ENCODE measurements at regions not wholly inside any gene's neighbourhood (a gene's known extent, or its start where the extent isn't known, plus 50 kb on each side); places are given as distances from the start of the nearest gene placed in this dataset.

DNA sequence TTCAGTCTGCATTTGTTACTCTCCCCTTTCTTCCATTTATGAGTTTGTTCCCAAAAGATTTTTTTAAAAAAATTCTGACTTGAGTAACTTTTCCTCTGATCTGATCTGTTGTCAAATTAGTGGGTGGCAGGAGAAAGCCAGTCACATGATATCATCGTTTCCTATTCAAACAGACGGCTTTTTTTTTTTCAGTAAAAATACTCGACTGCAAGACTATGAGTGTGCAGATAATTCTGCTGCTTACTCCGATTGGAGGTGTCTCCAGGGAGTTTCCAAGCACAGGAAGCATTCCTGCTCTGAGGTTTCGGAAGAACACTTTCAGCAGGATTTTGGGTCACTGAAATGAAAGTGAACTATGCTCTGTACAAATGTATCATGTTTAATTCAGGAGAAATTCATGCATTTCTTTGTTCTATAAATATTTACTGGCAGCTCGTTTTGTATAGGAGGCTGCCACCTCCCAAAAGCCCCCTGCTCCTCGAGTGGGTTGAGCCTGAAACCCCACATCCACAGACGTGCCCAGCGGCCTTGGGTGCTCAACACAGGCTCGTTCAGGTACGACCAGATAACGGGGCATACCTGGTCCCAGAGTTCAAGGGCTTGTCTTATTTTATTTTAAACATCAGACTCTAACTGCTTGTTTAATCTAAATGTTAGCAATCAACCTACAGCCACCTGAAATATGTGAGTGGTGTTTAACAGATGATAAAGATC is 126.9 kb upstream of the ZNF516 start:
- Histone ChIP-seq H3K23me2 (ENCODE audit: insufficient read length, low read depth, low read length, poor library complexity, severe bottlenecking) (peaks cover 8% of the 10 kb centered on the region), H3K9me3 (ENCODE audit: control insufficient read depth, low read depth, low read length) (no peaks in the 10 kb centered on the region), H3K18ac (ENCODE audit: insufficient read length, low read depth, low read length) (no peak overlapping the region), H3K27me3 (ENCODE audit: insufficient read depth, low read length) (no peaks in the 10 kb centered on the region), H3K56ac (ENCODE audit: insufficient read length, low read depth, low read length) (no peak overlapping the region), H2AK5ac (ENCODE audit: insufficient read length, low read length) (no peak overlapping the region), H4K5ac (ENCODE audit: insufficient read length, low read depth, low read length) (no peak overlapping the region), H3K14ac (ENCODE audit: insufficient read depth, low read length) (peak overlapping the region; percentile 24; the same call in 1 of the 2 replicates), H4K20me1 (ENCODE audit: control insufficient read depth, insufficient read depth, insufficient read length) (no peaks in the 10 kb centered on the region), H3K4ac (ENCODE audit: low read depth, low read length) (no peak overlapping the region), H3K79me1 (ENCODE audit: insufficient read depth, low read depth, low read length, poor library complexity, severe bottlenecking) (no peaks in the 10 kb centered on the region), H3K9ac (ENCODE audit: extremely low read depth, insufficient read length, low read length) (no peak overlapping the region), H3T11ph (ENCODE audit: low read length) (no peak overlapping the region), H3K4me1 (ENCODE audit: insufficient read depth, low read length) (peaks cover 2% of the 10 kb centered on the region; the same call in 1 of the 2 replicates), H2BK20ac (ENCODE audit: low read depth, low read length, poor library complexity, severe bottlenecking) (no peak overlapping the region), H2AFZ (ENCODE audit: low read length) (no peak overlapping the region), H2BK120ac (ENCODE audit: low read depth, low read length, poor library complexity, severe bottlenecking) (no peak overlapping the region), H2BK12ac (ENCODE audit: insufficient read length, low read depth, low read length) (no peak overlapping the region), H4K91ac (ENCODE audit: insufficient read length, low read depth, low read length) (no peak overlapping the region), H3K79me2 (ENCODE audit: insufficient read depth, low read length) (no peaks in the 10 kb centered on the region), H3K23ac (ENCODE audit: insufficient read length, low read depth, low read length) (no peak overlapping the region), H2BK5ac (ENCODE audit: insufficient read length, low read length) (no peak overlapping the region), H2BK15ac (ENCODE audit: low read depth, low read length) (no peak overlapping the region), H3K4me2 (ENCODE audit: insufficient read depth, insufficient read length, low read length) (peak overlapping the region; percentile 50), H3K27ac (ENCODE audit: insufficient read length, low read depth, low read length) (no peak overlapping the region), H4K8ac (replicated peaks; ENCODE audit: insufficient read length, low read depth, low read length) (no peak overlapping the region)
- Mint-ChIP-seq H3K36me3 (ENCODE audit: insufficient read depth in 1 of 3, low read depth in 3 of 3) (0 out of 7 replicates have a peak, but pooled peaks cover 0 to 4% (median 0%) of the 10 kb centered on the region in 3 experiments), H3K27ac (0 out of 7 replicates have a peak overlapping the region, but pooled peaks of 1 of the 3 experiments have one; percentile 30), H3K4me3 (peak overlapping the region; percentile 67 to 72; a peak in 3 of 5 replicates), H3K4me1 (peaks cover 50 to 53% of the 10 kb centered on the region in 2 experiments), H3K9me3 (no peaks in the 10 kb centered on the region; a peak in 1 of 5 replicates), H3K27me3 (ENCODE audit: low read depth) (peaks cover 34% of the 10 kb centered on the region)
- no CpG with 5 or more reads among the region's 12 CpGs for WGBS (ENCODE audit: extremely low coverage, insufficient read length, low lambda C conversion rate)
- TF ChIP-seq, protein P1, sequence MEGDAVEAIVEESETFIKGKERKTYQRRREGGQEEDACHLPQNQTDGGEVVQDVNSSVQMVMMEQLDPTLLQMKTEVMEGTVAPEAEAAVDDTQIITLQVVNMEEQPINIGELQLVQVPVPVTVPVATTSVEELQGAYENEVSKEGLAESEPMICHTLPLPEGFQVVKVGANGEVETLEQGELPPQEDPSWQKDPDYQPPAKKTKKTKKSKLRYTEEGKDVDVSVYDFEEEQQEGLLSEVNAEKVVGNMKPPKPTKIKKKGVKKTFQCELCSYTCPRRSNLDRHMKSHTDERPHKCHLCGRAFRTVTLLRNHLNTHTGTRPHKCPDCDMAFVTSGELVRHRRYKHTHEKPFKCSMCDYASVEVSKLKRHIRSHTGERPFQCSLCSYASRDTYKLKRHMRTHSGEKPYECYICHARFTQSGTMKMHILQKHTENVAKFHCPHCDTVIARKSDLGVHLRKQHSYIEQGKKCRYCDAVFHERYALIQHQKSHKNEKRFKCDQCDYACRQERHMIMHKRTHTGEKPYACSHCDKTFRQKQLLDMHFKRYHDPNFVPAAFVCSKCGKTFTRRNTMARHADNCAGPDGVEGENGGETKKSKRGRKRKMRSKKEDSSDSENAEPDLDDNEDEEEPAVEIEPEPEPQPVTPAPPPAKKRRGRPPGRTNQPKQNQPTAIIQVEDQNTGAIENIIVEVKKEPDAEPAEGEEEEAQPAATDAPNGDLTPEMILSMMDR (conservative IDR thresholded peaks at IDR 0.05), result no peak
- DNase-seq, result no peak
